ENCODE measurements at regions not wholly inside any gene's neighbourhood (a gene's known extent, or its start where the extent isn't known, plus 50 kb on each side); places are given as distances from the start of the nearest gene placed in this dataset.

DNA sequence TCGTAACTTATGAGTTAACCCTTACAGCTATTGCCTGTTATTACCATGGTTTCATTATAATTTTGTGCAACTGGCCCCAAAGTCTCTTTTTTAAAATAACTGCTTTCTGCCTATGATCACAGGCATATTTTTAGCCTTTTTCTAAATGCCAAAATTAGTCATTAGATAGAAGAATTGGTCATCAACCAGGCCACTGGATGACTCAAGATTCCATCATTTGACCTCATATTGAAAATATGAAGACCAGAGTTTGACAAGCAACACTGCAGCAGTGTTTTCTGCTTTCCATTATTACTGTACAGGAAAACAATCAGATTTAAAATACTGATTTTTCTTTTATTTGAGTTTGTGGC is 54.7 kb upstream of the OTOGL start:
- TF ChIP-seq CTCF (IDR thresholded peaks at IDR 0.05) (no peak), POLR2A (IDR thresholded peaks at IDR 0.05) (no peak)
